ENCODE measurements at regions not wholly inside any gene's neighbourhood (a gene's known extent, or its start where the extent isn't known, plus 50 kb on each side); places are given as distances from the start of the nearest gene placed in this dataset.
A peak's percentile ranks its signal among the peaks of the same experiment; 100 is the strongest.

DNA sequence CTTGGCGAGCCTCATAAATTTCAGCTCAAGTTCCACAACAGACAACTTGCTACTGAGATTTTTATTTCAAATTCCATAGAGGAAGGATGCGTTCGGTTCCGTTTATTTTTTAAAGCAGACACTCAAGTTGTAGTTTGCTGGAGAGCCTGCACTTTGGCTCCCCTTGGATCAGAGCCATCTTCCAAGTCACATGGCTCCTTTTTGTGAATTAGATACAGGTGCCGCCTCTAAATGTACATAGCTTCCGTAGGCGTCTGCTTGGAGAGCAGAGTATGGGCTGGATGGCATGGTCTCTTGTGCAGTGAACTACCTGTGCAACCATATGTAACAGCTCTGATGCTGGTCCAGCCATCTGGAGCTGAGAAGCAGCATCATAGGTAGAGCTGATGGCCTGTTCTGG lies 73.9 kb upstream of the WWC1 start:
- H3K27me3 Mint-ChIP-seq (ENCODE audit: low read depth in 2 of 2): peaks cover 4 to 15% of the 10 kb centered on the region in 2 donors
- no peaks in the 10 kb centered on the region for H3K36me3 ChIP-seq (ENCODE audit: control insufficient read depth, insufficient read depth, low read length)
- TF ChIP-seq, protein P1, sequence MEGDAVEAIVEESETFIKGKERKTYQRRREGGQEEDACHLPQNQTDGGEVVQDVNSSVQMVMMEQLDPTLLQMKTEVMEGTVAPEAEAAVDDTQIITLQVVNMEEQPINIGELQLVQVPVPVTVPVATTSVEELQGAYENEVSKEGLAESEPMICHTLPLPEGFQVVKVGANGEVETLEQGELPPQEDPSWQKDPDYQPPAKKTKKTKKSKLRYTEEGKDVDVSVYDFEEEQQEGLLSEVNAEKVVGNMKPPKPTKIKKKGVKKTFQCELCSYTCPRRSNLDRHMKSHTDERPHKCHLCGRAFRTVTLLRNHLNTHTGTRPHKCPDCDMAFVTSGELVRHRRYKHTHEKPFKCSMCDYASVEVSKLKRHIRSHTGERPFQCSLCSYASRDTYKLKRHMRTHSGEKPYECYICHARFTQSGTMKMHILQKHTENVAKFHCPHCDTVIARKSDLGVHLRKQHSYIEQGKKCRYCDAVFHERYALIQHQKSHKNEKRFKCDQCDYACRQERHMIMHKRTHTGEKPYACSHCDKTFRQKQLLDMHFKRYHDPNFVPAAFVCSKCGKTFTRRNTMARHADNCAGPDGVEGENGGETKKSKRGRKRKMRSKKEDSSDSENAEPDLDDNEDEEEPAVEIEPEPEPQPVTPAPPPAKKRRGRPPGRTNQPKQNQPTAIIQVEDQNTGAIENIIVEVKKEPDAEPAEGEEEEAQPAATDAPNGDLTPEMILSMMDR (IDR thresholded peaks at IDR 0.05): no peak
- H3K27ac Mint-ChIP-seq: no peak overlapping the region
- H3K4me3 ChIP-seq (ENCODE audit: low read length): no peak overlapping the region
- intact Hi-C loops (cut with micrococcal nuclease): no loop called here
- WGBS (ENCODE audit: insufficient coverage): 97% methylated on average over 7 of the region's 7 CpGs
- H3K4me1 ChIP-seq (ENCODE audit: control insufficient read depth, insufficient read depth, low read length): peaks cover 3% of the 10 kb centered on the region
- no peak overlapping the region for H3K27ac ChIP-seq (ENCODE audit: low read length)
- ATAC-seq (no peak), DNase-seq (no peak)
- no peaks in the 10 kb centered on the region for H3K9me3 Mint-ChIP-seq
- H3K4me1 Mint-ChIP-seq: peaks cover 10 to 12% of the 10 kb centered on the region in 2 donors
- no peak overlapping the region for H3K4me3 Mint-ChIP-seq
- no peaks in the 10 kb centered on the region for H3K27me3 ChIP-seq (ENCODE audit: control insufficient read depth, insufficient read depth, low read length)
- H3K36me3 Mint-ChIP-seq: no peaks in the 10 kb centered on the region
- no peaks in the 10 kb centered on the region for H3K9me3 ChIP-seq (ENCODE audit: control insufficient read depth, insufficient read depth, low read length)

DNA sequence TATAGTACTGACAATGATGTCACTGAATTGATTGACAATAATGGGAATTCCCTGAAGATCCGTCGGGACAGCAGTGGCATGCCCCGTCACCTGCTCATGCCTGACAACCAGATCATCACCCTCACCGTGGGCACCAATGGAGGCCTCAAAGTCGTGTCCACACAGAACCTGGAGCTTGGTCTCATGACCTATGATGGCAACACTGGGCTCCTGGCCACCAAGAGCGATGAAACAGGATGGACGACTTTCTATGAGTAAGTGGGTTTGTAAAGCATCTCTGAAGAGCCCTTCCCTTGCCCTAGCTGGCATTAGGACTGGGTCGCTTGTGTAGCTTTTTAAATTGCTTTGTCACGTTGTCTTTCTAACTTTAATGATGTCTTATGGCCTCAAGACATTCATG lies 72.7 kb upstream of the WWC1 start:
- H3K27me3 Mint-ChIP-seq (ENCODE audit: low read depth in 2 of 2): peaks cover 4 to 8% of the 10 kb centered on the region in 2 donors
- no peaks in the 10 kb centered on the region for H3K9me3 ChIP-seq (ENCODE audit: control insufficient read depth, insufficient read depth, low read length)
- no peaks in the 10 kb centered on the region for H3K27me3 ChIP-seq (ENCODE audit: control insufficient read depth, insufficient read depth, low read length)
- no peaks in the 10 kb centered on the region for H3K36me3 Mint-ChIP-seq
- 90% methylated on average over 9 of the region's 9 CpGs for WGBS (ENCODE audit: insufficient coverage)
- intact Hi-C loops (cut with micrococcal nuclease): no loop called here
- H3K4me1 ChIP-seq (ENCODE audit: control insufficient read depth, insufficient read depth, low read length): peaks cover 3% of the 10 kb centered on the region
- no peaks in the 10 kb centered on the region for H3K36me3 ChIP-seq (ENCODE audit: control insufficient read depth, insufficient read depth, low read length)
- no peak overlapping the region for H3K27ac Mint-ChIP-seq
- H3K4me3 Mint-ChIP-seq: no peak overlapping the region
- no peaks in the 10 kb centered on the region for H3K9me3 Mint-ChIP-seq
- H3K4me3 ChIP-seq (ENCODE audit: low read length): no peak overlapping the region
- DNase-seq (no peak), ATAC-seq (no peak)
- TF ChIP-seq, protein P1 (IDR thresholded peaks at IDR 0.05): no peak
- no peak overlapping the region for H3K27ac ChIP-seq (ENCODE audit: low read length)
- peaks cover 10 to 12% of the 10 kb centered on the region in 2 donors for H3K4me1 Mint-ChIP-seq

DNA sequence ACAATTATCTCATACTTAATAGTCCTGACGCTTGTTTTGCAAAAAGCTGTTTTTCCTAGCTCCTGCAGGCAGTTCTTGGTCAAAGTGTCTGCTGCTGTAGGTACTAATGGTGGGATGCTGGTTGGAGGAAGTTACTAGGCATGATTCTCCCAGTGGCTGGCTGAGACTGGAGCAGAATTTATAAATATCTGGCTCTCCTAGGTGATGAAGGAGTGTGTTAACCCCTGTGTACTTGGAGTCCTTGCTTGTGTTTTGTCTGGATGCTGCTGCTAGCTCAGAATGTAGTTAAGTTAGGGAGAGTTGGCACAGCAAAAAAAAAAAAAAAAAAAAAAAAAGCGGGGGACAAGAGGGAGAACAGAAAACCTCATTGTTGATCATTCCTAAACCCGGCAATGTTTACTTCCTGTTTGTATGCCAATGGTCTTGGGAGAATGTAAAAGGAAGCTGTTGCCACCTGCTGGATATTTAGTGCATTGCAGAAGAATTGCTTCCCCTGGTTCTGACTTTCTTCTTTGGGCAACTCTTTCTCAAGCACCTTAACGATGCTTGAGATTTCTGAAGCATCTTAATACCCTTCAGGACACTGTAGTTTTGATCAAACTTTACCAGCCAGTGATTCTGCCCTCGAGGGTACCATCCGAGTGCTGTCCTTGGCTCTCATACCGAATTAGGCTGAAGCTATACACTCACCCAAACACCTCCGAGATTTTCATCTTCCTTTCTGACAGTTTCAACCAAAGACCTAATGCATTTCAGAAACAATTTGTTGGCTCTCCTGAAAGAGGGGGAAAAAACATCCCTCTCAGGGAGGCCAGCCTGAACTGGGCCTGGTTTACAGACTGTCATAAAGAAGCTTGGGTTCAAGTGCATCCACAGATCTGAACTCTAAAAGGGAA lies 71.7 kb upstream of the WWC1 start:
- no peak overlapping the region for H3K4me3 ChIP-seq (ENCODE audit: low read length)
- intact Hi-C loops (cut with micrococcal nuclease): loop anchor here (1.0 to 2.0 kb wide), 2 partner anchors 105 to 496 kb away; no protein-coding TSS in a partner anchor
- H3K9me3 ChIP-seq (ENCODE audit: control insufficient read depth, insufficient read depth, low read length): no peaks in the 10 kb centered on the region
- H3K9me3 Mint-ChIP-seq: no peaks in the 10 kb centered on the region
- no peak overlapping the region for H3K27ac Mint-ChIP-seq
- peaks cover 3% of the 10 kb centered on the region for H3K4me1 ChIP-seq (ENCODE audit: control insufficient read depth, insufficient read depth, low read length)
- peaks cover 10 to 12% of the 10 kb centered on the region in 2 donors for H3K4me1 Mint-ChIP-seq
- H3K27me3 Mint-ChIP-seq (ENCODE audit: low read depth in 2 of 2): peaks cover 2 to 3% of the 10 kb centered on the region in 2 donors
- peak; percentile 72 to 87 (median 86) for ATAC-seq
- H3K36me3 ChIP-seq (ENCODE audit: control insufficient read depth, insufficient read depth, low read length): no peaks in the 10 kb centered on the region
- no peak overlapping the region for H3K27ac ChIP-seq (ENCODE audit: low read length)
- H3K4me3 Mint-ChIP-seq: peak overlapping the region; percentile 48
- H3K27me3 ChIP-seq (ENCODE audit: control insufficient read depth, insufficient read depth, low read length): no peaks in the 10 kb centered on the region
- 31% methylated on average over 7 of the region's 8 CpGs for WGBS (ENCODE audit: insufficient coverage)
- peak in 1 of 2 donors; percentile 76 for DNase-seq
- TF ChIP-seq, protein P1 (IDR thresholded peaks at IDR 0.05): peak; percentile 84
- H3K36me3 Mint-ChIP-seq: no peaks in the 10 kb centered on the region

All from natural killer cell (primary cell).